ENCODE measurements at regions not wholly inside any gene's neighbourhood (a gene's known extent, or its start where the extent isn't known, plus 50 kb on each side); places are given as distances from the start of the nearest gene placed in this dataset.

- no peak for DNase-seq
Measured at GRCh38 chrX:10288373-10288975, 131.7 kb downstream of the CLCN4 start.

GRCh38 chrX:10296576-10296975 is 139.8 kb downstream of the CLCN4 start:
- no peak for DNase-seq

GRCh38 chrX:10310511-10310910 is 153.7 kb downstream of the CLCN4 start:
- no peak for DNase-seq

- DNase-seq: no peak
Measured at GRCh38 chrX:10314530-10315104, 157.8 kb downstream of the CLCN4 start.

GRCh38 chrX:10325611-10326010 is 168.8 kb downstream of the CLCN4 start:
- no peak for DNase-seq

- DNase-seq: no peak
Measured at GRCh38 chrX:10326578-10326977, 169.8 kb downstream of the CLCN4 start.

- no peak for DNase-seq
Measured at GRCh38 chrX:10327651-10328050, 170.9 kb downstream of the CLCN4 start.

GRCh38 chrX:10329984-10330383 is 173.2 kb downstream of the CLCN4 start:
- DNase-seq: no peak

- DNase-seq: no peak
Measured at GRCh38 chrX:10341309-10341708, 184.5 kb downstream of the CLCN4 start.

GRCh38 chrX:10350221-10350620 is 193.4 kb downstream of the CLCN4 start:
- no peak for DNase-seq

- no peak for DNase-seq
Measured at GRCh38 chrX:10350981-10351380, 194.2 kb downstream of the CLCN4 start.

- no peak for DNase-seq
Measured at GRCh38 chrX:10352536-10352935, 195.8 kb downstream of the CLCN4 start.

- DNase-seq: peak in 1 of 5 donors; percentile 10
Measured at GRCh38 chrX:10356979-10357378, 200.2 kb downstream of the CLCN4 start.

GRCh38 chrX:10358958-10359357 is 202.2 kb downstream of the CLCN4 start:
- no peak for DNase-seq

GRCh38 chrX:10360116-10360515 is 203.3 kb downstream of the CLCN4 start:
- no peak for DNase-seq

- DNase-seq: no peak
Measured at GRCh38 chrX:10365532-10366265, 208.9 kb downstream of the CLCN4 start.

GRCh38 chrX:10367406-10367805 is 210.6 kb downstream of the CLCN4 start:
- DNase-seq: no peak

- DNase-seq: no peak
Measured at GRCh38 chrX:10370976-10371375, 214.2 kb downstream of the CLCN4 start.

GRCh38 chrX:10377427-10377826 is 220.7 kb downstream of the CLCN4 start:
- DNase-seq: no peak

- DNase-seq: no peak
Measured at GRCh38 chrX:10379878-10380277, 223.1 kb downstream of the CLCN4 start.

- no peak for DNase-seq
Measured at GRCh38 chrX:10380300-10380699, 223.5 kb downstream of the CLCN4 start.

GRCh38 chrX:10381193-10381592 is 224.4 kb downstream of the CLCN4 start:
- no peak for DNase-seq

- no peak for DNase-seq
Measured at GRCh38 chrX:10387011-10387410, 230.2 kb downstream of the CLCN4 start.

- no peak for DNase-seq
Measured at GRCh38 chrX:10390187-10390586, 230.2 kb downstream of the MID1 start.

Data from T-helper 1 cell (primary cell).